PC-9 (cell line): ENCODE measurements at regions not wholly inside any gene's neighbourhood (a gene's known extent, or its start where the extent isn't known, plus 50 kb on each side); places are given as distances from the start of the nearest gene placed in this dataset.

Experiments used
- BruUV-seq: library from RNA; stranded (reverse); fragments of 400-500 nt; replicated peaks from 2 replicates; lab custom pipeline; 2021; lab: Mats Ljungman, UMichigan
- CTCF ChIA-PET: fragments of 300-600 bp; sonication (Branson Sonifier 250); formaldehyde crosslinking; loops from one replicate; lab custom pipeline; 2022; ENCODE audit warnings: antibody characterized with exemption; lab: Charles Lee
- POLR2A ChIA-PET: fragments of 300-600 bp; sonication (Branson Sonifier 250); formaldehyde crosslinking; loops from one replicate; lab custom pipeline; 2022; ENCODE audit warnings: antibody characterized with exemption; ENCODE audit not compliant: unreplicated experiment; lab: Charles Lee
- DNase-seq, 2 experiments: peaks; one replicate each; pipeline versions ENCODE4 v3.0.0 to v3.0.0-alpha.2; 2015 to 2022; ENCODE audit warnings: mixed read lengths in 1 of 2
- H2AFZ ChIP-seq: fragments of 200-600 bp; sonication (generic); 2 replicates; pipeline ENCODE4 v1.8.1; 2017; ENCODE audit warnings: antibody characterized with exemption
- H3F3A ChIP-seq: fragments of 200-600 bp; sonication (generic); 2 replicates; pipeline ENCODE4 v1.8.1; 2017; ENCODE audit warnings: antibody characterized with exemption, mild to moderate bottlenecking, low read depth; ENCODE audit not compliant: insufficient read depth
- H3K27ac ChIP-seq: fragments of 200-600 bp; sonication (generic); 2 replicates; pipeline ENCODE4 v1.6.1; 2016; ENCODE audit warnings: mixed run types
- H3K27me3 ChIP-seq: fragments of 200-600 bp; sonication (generic); 2 replicates; pipeline ENCODE4 v1.6.1; 2016; ENCODE audit warnings: low read depth, mixed run types; ENCODE audit not compliant: insufficient read depth
- H3K36me3 ChIP-seq: fragments of 200-600 bp; sonication (generic); 2 replicates; pipeline ENCODE4 v1.6.1; 2016; ENCODE audit warnings: low read depth, mixed run types
- H3K4me1 ChIP-seq: fragments of 200-600 bp; sonication (generic); replicated peaks from 2 replicates; pipeline ENCODE4 v1.6.1; 2016; ENCODE audit warnings: mixed run types; ENCODE audit not compliant: insufficient read depth
- H3K4me2 ChIP-seq: fragments of 200-600 bp; sonication (generic); 2 replicates; pipeline ENCODE4 v1.6.1; 2017; ENCODE audit warnings: mixed run types
- H3K4me3 ChIP-seq: fragments of 200-600 bp; sonication (generic); 2 replicates; pipeline ENCODE4 v1.6.1; 2016; ENCODE audit warnings: mixed run types
- H3K79me2 ChIP-seq: fragments of 200-600 bp; sonication (generic); 2 replicates; pipeline ENCODE4 v1.6.1; 2017; ENCODE audit warnings: low read depth, mixed run types
- H3K9me2 ChIP-seq: fragments of 200-600 bp; sonication (generic); 2 replicates; pipeline ENCODE4 v1.8.1; 2017; ENCODE audit warnings: mild to moderate bottlenecking; ENCODE audit not compliant: insufficient read depth
- H3K9me3 ChIP-seq: fragments of 200-600 bp; sonication (generic); 2 replicates; pipeline ENCODE4 v1.8.1; 2016; ENCODE audit warnings: low read depth; ENCODE audit not compliant: insufficient read depth
- H4K20me1 ChIP-seq: fragments of 200-600 bp; sonication (generic); 2 replicates; pipeline ENCODE4 v1.8.1; 2017; ENCODE audit not compliant: insufficient read depth
- CTCF ChIP-seq: fragments of 200-600 bp; sonication (generic); conservative IDR thresholded peaks from 2 replicates; pipeline ENCODE4 v1.6.1; 2017; ENCODE audit warnings: mixed run types, antibody characterized with exemption, mild to moderate bottlenecking, moderate library complexity
- EZH2 ChIP-seq: fragments of 200-600 bp; sonication (generic); IDR thresholded peaks from 2 replicates; pipeline ENCODE4 v1.8.0; 2017; ENCODE audit warnings: antibody characterized with exemption, low read depth
- intact Hi-C: fragments of 100-400 bp; cut with micrococcal nuclease; formaldehyde crosslinking; loops from one replicate; pipeline ENCODE4 v1.10.0; 2022; ENCODE audit not compliant: unreplicated experiment

DNA sequence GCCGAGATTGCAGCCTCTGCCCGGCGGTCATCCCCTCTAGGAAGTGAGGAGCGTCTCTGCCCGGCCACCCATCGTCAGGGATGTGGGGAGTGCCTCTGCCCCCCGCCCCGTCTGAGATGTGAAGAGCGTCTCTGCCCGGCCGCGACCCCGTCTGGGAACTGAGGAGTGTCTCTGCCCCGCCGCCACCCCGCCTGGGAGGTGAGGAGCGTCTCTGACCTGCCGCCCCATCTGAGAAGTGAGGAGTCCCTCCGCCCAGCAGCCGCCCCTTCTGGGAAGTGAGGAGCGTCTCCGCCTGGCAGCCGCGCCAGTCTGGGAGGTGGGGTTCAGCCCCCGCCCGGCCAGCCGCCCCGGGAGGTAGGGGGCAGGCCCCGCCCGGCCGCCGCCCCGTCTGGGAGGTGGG, 544.0 kb downstream of the CCER1 start:
- BruUV-seq = no TSS peak
- TF ChIP-seq EZH2 (no peak), CTCF (no peak)
- ChIA-PET CTCF (no interaction called here), POLR2A (no interaction called here)
- H3K27me3 ChIP-seq = no peaks in the 10 kb centered on the region
- DNase-seq = no peak
- intact Hi-C loops = no loop called here
- no peak overlapping the region for H3K27ac ChIP-seq
- no peaks in the 10 kb centered on the region for H3K4me1 ChIP-seq
- no peak overlapping the region for H3K4me2 ChIP-seq
- no peak overlapping the region for H3K4me3 ChIP-seq
- H3K9me3 ChIP-seq = no peaks in the 10 kb centered on the region
- H3K79me2 ChIP-seq = no peaks in the 10 kb centered on the region
- no peak overlapping the region for H2AFZ ChIP-seq
- H3K36me3 ChIP-seq = no peaks in the 10 kb centered on the region
- H3F3A ChIP-seq = no peaks in the 10 kb centered on the region
- no peaks in the 10 kb centered on the region; the same call in 1 of the 2 replicates for H3K9me2 ChIP-seq
- no peaks in the 10 kb centered on the region for H4K20me1 ChIP-seq

DNA sequence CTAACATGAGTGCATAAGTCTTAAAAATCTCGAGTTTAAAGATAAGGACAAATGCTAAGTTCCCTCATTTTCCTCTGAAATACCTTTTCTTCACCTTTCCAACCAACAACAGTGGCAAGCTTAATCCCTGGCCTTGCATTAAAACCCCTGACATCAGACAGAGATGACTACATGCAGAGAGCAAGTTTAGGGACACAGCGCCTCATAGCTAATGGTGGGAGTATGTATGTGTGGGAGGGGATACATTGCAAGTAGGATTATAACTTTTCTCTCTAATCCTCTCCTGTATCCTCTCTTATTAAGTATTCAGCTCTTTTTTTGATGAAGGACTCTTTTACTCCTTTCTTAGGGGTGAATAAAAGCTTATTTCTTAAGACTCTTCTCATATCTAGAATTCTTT, 547.1 kb downstream of the CCER1 start:
- Histone ChIP-seq H3K9me2 (no peaks in the 10 kb centered on the region), H3K27me3 (no peaks in the 10 kb centered on the region), H3K27ac (no peak overlapping the region), H3K9me3 (no peaks in the 10 kb centered on the region), H4K20me1 (no peaks in the 10 kb centered on the region), H3K4me1 (no peaks in the 10 kb centered on the region), H3K36me3 (no peaks in the 10 kb centered on the region), H3K4me2 (no peak overlapping the region), H3K4me3 (no peak overlapping the region), H3F3A (no peaks in the 10 kb centered on the region), H2AFZ (no peak overlapping the region), H3K79me2 (no peaks in the 10 kb centered on the region)
- no peak for TF ChIP-seq CTCF
- TF ChIP-seq EZH2 = no peak
- no peak for DNase-seq
- CTCF ChIA-PET = no interaction called here
- intact Hi-C loops = no loop called here
- POLR2A ChIA-PET = no interaction called here
- no TSS peak for BruUV-seq

- Histone ChIP-seq H3K27me3 (no peaks in the 10 kb centered on the region), H3K9me2 (no peaks in the 10 kb centered on the region), H2AFZ (no peak overlapping the region), H3K4me3 (no peak overlapping the region), H3K9me3 (no peaks in the 10 kb centered on the region), H3K36me3 (no peaks in the 10 kb centered on the region), H3K79me2 (no peaks in the 10 kb centered on the region), H3K4me2 (no peak overlapping the region), H3K27ac (no peak overlapping the region), H3F3A (no peaks in the 10 kb centered on the region), H4K20me1 (no peaks in the 10 kb centered on the region), H3K4me1 (no peaks in the 10 kb centered on the region)
- CTCF ChIA-PET = no interaction called here
- no peak for DNase-seq
- intact Hi-C loops = no loop called here
- POLR2A ChIA-PET = no interaction called here
- no peak for TF ChIP-seq CTCF
- TF ChIP-seq EZH2 = no peak
- BruUV-seq = no TSS peak
These were observed 550.9 kb downstream of the CCER1 start for GRCh38 chr12:90404071-90404470.
